Stimulated activated CD4-positive, alpha-beta T cell treated with anti-CD3 and anti-CD28 coated beads, Interleukin-2, amount 100 ng/mL, for 48 hours (primary cell): ENCODE measurements at regions not wholly inside any gene's neighbourhood (a gene's known extent, or its start where the extent isn't known, plus 50 kb on each side); places are given as distances from the start of the nearest gene placed in this dataset.

Source experiments
- DNase-seq, 2 donors: peaks; one replicate each; pipeline ENCODE4 v3.0.0-alpha.2; 2020

DNA sequence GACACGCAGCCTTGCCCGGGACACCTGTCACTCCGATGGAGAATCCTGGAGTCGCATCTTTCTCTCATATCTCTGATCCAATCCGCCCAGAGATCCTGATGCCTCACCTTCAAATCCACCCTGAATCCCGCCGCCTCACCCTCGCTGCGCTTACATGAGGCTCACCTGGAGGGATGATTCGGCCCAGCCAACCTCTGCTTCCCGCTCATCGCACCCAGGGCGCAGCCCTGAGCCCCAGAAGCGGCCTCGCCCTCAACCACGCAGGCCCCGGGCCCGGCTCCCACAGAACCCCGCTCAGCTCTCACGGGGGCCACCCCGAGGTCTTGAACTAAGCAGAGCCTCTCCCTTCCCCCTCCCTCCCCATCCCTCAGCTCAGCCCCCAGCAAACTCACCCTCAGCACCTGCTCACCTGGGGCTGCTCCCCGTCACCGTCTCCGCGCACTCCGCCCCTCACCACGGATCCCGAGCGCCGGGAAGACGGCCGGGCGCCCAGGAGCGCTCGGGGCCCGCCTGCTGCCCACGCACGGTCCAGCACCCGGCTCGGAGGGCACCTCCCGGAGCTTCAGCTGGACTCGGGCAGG lies 160.0 kb downstream of the NDUFA10 start:
- DNase-seq = no peak

DNA sequence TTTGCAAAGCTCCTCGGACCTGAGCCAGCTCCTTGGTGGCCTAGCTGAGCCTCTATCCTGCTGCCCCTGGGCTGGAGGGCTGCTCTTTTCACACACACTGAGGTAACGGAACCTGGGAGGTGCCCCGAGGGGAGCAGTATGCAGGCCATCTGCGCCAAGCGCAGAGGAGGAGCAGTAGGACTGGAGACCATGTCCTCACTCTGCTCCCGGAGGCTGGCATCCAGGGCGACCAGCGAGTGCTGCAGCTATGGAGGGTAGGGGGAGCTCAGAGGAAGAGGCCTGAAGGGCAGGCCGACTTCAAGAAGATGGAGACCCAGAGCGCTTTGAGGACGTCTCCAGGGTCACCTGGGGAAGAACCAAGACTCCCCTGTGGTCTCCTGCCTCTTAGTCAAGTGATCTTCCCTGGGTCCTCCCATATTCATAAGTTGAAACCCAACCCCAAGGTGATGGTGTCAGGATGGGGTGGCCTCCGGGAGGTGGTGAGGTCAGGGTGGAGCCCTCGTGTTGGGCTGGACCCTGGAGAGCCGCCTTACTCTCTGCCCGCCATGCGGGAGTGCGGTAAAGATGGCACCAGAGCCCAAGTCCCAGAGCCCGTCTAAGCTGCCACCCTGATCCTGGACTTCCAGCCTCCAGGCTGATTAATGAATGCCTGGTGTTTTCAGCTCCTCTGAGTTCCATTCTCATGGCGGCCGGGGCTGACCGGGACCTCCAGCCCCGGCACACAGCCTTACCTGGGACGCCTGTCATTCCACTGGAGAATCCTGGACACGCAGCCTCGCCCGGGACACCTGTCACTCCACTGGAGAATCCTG lies 160.7 kb downstream of the NDUFA10 start:
- DNase-seq = no peak

DNA sequence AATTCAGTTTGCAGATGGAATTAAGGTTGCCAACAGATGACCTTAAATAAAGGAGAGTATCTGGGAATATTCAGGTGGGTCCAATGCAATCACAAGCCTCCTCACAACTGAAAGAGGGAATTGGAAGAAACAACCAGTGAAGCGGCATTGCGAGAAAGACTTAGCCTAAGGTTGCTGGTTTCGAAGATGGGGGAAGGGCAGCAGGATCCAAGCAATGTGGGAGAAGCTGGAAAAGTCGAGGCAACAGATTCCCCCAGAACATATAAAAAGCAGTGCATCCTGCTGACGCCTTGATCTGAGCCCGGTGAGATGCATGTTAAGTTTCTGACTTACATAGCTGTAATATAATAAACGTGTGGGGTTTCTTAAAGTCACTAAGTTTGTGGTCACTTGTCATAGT lies 162.5 kb downstream of the NDUFA10 start:
- no peak for DNase-seq

DNA sequence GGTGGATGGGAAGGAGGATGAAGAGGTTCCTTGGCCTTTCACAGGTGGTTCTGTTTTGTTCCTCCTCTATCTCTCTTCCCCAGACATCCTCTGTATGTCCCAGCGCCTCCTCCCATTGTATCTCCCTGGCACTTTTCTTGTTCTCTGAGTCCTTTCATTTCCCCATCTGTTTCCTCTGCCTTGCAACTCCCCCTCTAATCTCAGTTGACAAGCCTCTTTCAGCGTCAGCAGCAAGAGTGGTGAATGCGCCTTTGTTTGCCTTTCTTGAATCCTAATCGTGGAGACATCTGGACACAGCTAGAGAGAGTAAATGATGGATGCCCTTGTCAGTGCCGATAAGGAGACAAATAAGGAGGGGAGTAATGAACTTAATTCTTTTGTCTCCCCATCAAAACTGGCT lies 167.0 kb downstream of the NDUFA10 start:
- no peak for DNase-seq

DNA sequence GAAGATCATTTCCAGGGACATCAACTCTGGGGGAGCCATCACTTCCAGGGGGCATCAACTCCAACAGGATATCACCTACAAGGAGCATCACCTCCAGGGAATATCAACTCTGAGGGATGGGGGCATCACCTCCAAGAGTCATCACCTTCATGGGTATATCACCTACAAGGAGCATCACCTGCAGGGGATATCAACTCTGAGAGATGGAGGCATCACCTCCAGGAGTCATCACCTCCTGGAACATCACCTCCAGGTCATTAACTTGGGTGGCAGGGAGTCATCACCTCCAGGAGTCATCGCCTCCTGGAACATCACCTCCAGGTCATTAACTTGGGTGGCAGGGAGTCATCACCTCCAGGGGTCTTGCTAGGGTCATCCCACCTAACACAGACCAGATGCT lies 167.6 kb downstream of the NDUFA10 start:
- no peak for DNase-seq

DNA sequence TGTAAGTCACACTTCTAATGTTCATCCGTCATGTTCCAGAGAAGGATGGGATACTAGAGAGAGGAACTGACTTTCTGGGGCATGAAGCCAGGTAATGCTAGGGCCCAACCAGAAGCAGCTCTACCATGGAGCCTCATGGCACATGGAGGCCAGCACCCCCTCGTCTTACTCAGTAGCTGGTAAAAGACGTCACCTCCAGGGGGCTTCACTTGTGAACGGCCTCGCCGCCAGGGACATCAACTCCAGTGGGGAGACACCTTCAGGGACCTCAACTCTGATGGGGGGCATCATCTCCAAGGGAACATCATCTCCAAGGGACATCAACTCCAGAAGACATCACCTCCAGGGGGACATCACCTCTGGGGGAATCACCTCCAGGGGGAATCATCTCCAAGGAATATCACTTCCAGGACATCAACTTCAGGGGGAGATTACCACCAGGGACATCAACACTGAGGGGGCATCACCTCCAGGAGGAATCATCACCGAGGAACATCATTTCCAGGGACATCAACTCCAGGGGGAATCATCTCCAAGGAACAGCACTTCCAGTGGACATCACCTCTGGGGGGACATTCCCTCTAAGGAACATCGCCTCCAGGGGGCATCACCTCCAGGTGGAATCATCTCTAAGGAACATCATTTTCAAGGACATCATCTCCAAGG lies 168.4 kb downstream of the NDUFA10 start:
- DNase-seq = no peak

DNA sequence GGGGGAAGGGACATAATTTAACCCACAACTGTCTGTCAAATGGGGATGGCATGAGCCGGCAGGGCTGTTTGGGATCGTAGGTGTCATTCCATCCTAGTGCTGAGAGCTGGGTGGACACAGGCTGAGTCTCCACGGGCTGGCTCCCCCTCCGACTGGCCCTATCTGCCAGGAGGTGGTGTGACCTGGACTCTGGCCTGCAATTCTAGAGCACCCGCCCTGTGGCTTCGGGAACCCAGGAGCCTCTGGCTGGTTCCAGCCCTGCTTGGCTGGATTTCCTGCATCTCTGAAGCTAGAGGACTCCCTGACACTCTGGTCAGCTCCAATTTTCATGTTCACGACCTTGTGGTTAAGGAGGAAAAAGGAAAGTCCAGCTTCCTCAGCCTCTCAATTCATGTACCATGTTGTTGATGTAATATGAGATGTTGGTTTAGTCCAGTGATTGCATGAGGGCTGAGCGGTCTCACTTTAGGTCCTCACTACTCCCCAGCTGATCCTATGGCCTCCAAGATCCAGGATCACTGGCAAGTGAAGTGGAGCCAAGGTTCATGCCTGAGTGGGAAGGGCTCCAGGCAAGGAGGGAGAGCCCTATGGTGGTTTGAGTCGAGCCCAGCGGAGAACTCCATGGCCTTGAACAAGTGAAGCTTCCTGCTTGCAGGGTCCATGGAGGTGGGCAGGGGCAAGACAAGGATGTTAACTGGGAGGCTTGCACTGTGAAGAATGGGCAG lies 169.1 kb downstream of the NDUFA10 start:
- DNase-seq = no peak

DNA sequence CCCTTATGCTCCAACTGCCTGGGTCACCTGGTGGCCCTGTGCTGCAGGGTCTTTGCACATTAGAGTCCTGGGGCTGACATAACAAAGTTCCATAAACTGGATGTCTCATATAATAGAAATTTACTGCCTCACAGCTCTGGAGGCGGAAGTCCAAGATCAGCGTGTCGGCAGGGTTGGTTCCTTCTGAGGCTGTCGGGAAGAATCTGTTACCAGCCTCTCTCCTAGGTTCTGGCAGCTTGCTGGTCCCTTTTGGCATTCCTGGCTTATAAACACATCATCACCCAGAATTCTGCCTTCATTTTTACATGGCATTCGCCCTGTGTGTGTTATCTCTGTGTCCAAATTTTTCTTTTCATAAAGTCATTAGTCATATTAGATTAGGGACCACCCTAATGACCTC lies 170.5 kb downstream of the NDUFA10 start:
- DNase-seq = no peak

DNA sequence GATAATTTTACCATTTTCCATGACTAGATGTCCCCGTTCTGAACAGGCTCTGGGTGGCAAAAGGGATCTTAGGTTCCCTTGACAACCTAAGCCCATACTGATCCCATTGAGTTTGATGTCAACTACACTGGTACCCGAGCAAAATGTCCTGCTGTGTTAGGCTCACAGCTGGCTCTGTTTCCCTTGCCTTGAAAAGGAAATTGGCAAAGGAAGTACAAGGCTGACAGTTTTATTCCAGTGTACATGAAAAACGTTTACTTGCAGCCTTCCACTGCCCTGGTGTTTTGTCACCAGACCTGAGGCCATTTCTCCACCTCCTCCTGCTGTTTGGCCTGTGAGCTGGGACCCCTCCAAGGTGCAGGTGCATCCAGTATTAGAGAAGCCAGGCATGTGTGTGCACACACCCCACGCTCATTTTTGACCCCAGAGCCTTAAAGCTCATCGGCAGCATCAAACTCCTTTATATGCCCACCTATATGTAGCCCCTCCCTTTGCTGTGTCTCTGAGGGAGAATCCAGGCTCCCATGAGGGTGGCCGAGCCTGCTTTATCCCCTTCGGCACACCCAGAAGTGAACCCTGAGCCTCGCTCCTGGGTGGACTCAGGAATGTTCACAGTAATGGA lies 171.3 kb downstream of the NDUFA10 start:
- no peak for DNase-seq

DNA sequence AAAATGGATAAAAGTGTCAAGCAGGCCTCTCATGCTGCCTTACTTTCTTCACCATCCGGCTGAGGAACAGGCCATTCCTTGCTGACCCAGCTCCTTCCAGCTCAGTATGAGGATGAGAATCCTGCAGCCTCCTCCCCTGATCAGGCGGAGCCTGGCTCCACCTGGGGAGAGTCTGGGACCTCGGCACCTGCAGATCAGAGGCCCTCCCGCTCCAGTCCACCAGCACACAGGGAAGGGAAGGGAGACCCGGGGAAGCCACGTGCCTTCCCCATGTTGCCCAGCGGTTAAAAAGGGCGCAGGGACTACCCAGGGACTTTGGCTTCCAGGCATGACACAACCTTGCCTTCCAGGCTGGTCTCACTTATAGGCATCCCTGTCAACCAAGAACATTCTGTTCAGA lies 172.0 kb downstream of the NDUFA10 start:
- no peak for DNase-seq

DNA sequence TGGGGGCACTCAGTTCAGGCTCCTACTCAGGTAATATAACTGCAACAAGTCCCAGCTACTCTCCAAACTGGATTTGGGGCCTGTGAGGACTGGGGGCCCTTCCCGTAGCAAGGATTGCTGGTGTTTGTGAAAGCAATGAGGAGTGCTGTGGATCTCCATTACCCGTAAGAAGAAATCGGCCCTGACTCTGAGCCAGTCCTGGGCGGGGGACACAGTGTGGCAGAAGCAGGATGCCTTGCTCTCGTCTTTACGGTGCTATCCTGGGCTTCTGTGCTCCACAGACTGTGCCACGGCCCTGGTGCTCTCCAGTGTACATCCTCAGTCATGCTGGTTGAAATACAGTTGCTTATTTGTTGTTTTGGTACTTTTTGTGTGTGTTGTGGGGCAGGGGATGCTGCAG lies 172.9 kb downstream of the NDUFA10 start:
- DNase-seq = no peak

DNA sequence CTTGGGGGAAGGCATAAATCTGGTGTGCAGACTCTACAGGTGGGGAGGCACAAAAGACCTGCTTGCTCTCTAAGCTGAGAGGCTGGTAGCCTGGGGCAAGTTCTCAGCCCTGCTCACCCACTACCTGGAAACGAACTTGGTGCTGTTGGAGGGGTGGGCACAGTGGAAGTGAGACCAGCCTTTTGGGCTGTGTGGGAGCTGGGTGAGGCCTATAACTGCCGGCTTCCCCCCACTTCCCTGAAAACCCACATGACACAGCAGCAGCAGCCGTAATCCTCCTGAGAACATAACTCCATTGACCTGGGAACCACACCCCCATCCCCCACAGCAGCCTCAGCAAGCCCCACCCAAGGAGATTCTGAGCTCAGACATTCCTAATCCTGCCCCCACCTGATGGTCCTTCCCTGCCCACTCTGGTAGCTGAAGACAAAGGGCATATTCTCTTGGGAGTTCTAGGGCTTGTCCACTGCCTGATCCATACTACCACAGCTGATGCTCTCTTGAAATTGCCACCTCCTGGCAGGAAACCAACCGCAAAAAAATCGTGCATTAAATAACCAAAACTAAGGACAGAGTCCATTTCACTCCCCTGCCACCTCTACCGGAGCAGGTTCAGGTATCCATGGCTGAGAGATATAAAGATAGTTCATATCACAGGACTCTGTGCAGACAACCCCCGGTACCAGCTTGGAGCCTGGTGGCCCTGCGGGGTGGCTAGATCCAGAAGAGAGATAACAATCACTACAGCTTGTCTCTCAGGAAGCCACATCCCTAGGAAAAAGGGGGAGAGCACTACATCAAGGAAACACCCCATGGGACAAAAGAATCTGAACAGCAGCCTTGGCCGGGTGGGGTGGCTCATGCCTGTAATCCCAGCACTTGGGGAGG lies 178.1 kb downstream of the NDUFA10 start:
- no peak for DNase-seq

DNA sequence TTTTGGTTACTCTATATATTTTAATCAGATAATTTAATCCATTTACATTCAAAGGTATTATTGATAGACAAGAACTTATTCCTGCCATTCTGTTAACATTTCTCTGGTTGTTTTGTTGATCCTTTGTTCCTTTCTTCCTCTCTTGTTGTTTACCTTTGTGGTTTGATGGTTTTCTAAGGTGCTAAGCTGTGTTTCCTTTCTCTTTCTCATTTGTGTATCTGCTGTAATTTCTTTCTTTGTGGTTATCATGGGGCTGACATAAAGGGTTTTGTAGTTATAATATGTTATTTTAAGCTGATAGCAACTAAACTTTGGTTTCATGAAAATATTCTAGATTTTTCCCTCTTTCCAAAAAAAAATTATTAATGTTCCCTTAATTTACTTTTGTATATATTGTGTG lies 179.2 kb downstream of the NDUFA10 start:
- DNase-seq = no peak

DNA sequence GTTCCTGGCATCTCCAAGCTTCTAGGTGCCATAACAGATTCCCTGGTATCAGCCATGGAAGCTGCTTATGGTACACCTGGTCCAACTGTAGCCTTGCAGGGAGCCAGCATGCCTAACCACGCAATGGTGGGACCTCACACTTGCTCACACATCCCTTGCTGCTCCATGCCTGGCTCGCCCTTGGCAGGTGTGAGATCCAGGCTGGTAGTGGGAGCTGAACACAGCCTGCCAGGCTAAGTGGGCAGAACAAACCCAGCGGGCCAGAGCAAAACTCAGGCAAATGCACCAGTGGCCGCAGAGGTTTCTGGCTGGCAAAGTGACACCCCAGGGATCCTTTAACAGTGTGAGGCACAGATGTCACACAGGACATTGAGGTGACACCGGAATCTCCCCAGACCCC lies 185.8 kb downstream of the NDUFA10 start:
- no peak for DNase-seq

DNA sequence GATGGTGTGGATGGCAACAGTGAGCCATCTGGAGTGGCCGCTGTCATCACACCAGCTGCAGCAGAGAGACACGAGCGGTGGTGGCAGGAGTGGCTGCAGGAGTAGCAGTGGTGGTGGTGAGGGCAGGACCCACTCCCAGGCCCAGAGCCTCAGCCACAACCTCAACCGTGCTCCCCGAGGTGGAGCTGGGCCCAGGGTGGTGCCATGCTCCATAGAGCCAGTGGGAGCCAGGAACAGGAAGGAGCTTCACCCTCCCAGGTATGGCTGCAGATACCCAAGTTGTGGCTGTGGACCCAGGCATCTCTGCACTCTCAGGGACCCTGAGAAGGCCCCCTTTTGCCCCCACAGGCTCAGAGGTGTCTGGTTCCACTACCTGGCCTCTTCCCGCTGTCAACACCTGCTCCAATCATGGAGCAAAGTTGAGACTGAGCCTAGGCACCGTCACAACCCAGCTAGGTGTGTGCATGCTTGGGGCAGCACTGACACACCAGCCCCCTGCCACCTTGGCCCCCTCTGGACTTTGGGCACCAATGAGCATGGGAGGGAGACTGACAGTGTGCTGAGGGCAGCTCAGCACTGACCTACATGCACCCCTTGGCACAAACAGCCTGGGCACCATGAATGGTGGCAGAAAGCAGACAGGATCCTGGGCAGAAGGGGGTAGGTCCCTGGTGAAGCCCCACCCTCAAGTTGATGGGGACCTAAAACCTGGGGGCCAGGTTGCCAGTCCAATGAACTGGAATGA lies 188.9 kb downstream of the NDUFA10 start:
- no peak for DNase-seq

DNA sequence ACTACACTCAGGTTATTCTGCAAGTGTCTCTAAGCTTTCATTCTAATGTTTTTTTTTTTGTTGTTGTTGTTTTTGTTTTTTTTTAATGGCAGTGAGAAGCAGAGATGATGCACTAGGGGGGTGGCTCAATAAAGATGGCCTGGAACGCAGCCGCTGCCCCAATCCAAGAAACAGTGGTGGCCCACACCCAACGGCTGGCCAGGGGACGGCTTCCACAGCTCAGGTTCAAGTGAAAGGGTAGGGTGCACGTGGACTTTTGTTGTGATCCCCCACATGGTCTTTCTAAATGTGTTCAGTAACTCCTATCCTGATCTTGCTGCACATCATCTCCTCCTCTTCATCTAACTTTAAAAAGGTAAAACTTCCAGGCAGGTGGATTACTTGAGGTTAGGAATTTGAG lies 190.1 kb downstream of the NDUFA10 start:
- no peak for DNase-seq

DNA sequence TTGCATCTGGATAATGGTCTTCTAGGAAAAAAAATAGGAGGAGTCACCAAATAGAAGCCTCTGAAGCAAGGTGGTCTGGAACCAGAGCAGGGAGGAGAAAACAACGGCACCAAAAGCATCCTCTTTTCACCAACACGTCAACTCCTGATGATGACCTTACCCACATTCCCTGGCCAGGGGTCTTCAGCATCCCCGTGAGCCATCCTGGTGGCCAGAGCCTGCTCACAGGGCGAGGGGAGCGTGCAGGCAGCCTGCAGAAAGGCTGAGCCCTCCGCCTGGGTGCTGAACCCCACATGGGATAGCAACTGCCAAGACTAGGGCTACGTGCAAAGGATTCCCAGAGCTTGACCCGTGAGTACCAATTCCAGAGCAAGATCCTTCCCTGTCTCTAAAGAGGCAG lies 191.0 kb downstream of the NDUFA10 start:
- DNase-seq = no peak

DNA sequence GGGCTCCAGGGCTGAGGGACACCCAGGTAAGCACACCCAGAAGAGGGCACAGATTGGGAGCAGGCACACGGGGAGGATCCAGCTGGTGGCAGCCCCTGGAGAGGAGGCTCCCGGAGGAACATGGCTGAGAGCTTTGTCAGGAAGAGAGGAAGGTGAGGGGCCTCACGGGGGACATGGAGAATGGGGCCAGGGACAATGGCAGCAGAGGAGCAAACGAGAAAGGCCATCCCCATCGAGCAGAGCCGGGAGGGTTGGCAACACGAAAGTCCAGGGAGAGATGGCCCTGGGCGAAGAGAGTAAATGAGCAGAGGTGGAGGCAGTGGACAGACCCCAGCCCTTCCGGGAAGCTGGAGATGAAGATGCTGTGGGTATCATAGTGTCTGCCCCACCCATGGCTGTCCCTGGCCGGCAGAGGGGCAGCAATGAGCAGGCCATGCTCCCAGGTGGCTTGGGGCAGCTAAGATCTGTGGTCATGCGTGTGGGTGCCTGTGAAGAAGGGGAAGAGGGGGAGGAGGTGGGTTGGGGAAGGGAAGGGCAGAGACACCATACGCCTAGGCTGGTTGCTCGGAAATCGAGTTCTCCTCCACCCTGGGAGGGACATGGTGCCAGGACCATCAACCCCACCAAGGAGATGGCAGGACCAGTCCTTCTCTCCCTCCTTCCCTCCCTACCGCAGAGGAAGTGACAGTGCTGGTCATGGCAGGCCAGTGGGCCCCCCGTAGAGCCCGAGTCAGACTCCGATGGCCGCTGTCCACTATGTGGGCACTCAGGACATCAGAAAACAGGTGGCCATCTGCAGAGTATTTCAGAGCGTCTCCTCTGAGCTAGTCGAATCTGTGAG lies 191.7 kb downstream of the NDUFA10 start:
- no peak for DNase-seq

DNA sequence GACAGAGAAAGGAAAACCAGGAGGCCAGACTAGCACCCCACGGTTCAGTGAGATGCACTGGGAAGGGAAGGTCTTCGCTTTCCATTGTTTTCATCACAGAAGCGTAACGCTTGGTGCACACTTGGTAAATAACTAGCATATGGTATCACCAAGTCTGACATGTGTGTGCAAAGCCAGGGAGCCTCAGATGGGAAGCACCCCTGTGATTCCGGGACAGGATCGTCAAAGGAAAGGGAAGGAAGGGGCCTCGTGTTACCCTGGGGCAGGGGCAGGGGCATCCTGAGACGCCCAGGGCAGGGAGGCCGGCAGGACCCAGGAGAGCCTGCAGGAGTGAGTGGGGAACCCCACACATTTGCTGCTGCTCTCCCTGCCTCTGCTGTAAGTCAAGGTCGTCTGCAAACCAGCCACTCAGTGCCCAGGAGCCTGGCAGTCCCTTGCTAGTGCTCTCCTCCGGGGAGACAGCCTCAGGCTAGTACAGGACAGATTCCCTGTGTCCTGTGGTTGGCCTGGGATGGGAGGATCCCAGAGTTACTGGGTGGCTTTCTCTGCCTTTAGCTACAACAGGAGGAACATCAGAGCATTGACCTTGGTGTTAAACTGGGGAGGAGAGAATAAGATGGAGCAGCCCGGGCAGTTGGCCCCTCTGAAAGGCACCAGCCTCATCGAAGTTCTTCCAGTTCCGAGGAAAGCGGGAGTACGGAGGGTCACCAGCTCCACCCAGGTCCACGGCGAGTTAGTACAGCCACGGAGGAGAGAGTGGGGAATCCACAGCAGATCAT lies 192.5 kb downstream of the NDUFA10 start:
- DNase-seq = no peak
